ENCODE measurements at regions not wholly inside any gene's neighbourhood (a gene's known extent, or its start where the extent isn't known, plus 50 kb on each side); places are given as distances from the start of the nearest gene placed in this dataset.
"Not testable (repeated sequence)": the region's sequence is repeated elsewhere in the genome, so short reads cannot be mapped to it uniquely, and the experiment has no call there.

DNA sequence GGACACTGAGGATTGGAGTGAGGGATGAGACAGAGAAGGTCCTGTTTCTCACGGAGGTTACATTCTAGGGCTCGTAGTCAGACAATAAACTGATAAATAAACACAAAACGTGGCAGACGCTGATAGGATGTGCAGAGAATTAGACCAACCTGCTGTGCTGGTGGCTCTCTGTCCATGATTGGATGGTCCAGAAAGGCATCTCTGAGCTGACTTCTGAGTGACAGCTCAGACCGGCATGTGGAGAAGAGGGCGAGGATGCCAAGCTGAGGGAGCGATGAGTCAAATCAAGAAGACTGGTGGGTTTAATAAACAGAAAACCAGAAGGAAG, 132.3 kb upstream of the TAF11L2 start:
- no peak for DNase-seq (ENCODE audit: low read depth)

DNA sequence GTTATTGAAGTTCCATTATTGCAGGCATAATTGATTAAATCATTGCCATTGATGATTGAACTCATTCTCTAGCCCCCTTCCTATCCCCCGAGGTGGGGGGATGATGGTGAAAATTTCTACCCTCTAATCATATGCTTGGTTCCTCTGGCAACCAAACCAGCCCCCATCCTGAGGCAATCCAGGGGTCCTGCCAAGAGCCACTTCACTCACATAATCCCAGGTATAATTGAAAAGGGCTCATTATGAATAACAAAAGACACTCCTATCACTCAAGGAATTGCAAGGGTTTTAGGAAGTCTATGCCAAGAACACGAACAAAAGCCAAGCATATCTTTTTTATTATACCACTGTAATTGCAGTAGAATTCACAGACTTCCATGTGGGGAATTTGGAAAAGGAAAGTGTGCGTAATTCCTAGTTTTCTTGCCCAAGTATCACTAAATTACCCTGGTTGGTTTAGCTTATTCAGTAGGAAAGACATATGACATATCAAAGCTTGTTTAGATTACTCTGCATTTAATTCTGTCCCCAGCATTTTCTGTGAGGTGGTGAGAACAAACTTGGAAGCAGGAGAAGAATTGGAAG, 130.7 kb upstream of the TAF11L2 start:
- DNase-seq (ENCODE audit: low read depth): no peak

GRCh38 chr5:17370651-17371050, 127.4 kb upstream of the TAF11L2 start:
- no peak for DNase-seq (ENCODE audit: low read depth)

GRCh38 chr5:17373406-17373805, 124.6 kb upstream of the TAF11L2 start:
- DNase-seq (ENCODE audit: low read depth): no peak

DNA sequence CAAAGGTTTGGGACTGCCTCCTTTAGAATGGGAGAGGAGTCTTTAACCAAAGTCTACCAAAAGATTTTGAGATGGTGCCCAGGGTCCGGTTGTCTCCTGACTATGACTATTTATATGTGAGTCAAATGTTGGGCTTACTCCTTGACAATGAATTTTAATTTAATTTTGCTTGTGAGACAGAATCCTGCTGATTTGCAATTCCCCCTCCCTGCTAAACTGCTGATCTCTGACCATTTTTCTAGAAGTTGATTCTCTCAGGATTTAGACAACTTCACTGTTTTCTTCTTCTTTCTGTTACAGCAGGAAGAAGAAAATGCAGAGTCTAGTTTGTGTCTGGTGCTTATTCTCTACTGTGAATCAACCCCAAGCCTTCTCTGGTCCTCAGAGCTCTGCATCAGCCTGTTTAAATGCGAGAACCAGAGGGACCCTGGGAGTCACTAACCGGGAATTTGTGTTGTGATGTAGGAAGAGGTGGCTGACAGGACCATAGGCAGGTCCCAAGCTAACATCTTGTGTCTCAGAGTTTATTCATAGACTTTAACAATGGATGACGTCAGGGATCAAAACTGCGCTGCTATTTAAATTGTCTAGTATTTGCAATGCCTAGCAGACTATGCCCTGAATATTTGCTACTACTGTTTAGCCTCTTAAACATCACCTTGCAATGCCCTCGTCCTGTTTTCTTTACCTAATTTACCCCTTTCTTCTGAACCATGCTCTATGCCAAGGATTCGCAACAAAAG, 124.0 kb upstream of the TAF11L2 start:
- no peak for DNase-seq (ENCODE audit: low read depth)

DNA sequence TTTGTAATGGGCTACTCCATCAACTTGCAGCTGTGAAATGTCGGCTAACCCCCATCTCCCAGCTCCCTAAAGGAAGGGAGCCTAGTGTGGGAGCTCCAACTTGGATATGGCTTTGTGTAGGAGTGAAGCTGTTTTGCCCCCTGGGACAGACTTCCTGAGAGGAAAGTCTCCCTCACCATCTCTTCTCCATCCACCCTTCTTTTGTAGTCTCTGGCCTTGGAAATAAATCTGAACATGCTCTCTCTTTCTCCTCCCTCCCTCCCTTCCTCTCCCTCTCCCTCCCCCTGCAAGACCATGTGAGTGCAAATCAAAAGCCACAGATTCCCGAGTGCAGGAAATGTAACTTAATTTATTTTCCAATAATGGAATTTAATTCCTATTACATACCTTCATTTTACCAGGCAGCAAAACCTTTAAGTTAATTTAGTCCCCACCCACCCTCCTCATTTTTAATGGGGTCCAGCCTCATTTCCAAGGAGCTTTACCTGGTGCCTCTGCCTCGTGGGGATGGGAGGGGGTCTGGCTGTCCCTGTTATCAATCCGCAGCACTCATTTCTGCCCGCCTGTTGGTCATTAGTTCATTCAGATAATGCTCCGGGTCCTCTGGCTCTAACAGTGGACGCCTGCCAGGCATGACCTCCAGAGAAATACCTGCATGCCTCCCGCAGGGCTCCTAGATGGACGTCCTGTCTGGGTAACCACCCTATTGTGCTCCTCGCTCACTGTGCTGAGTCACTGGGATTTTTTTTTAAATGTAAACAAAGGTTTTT, 122.9 kb upstream of the TAF11L2 start:
- DNase-seq (ENCODE audit: low read depth): no peak

GRCh38 chr5:17375886-17376285, 122.1 kb upstream of the TAF11L2 start:
- DNase-seq (ENCODE audit: low read depth): not testable (repeated sequence)

DNA sequence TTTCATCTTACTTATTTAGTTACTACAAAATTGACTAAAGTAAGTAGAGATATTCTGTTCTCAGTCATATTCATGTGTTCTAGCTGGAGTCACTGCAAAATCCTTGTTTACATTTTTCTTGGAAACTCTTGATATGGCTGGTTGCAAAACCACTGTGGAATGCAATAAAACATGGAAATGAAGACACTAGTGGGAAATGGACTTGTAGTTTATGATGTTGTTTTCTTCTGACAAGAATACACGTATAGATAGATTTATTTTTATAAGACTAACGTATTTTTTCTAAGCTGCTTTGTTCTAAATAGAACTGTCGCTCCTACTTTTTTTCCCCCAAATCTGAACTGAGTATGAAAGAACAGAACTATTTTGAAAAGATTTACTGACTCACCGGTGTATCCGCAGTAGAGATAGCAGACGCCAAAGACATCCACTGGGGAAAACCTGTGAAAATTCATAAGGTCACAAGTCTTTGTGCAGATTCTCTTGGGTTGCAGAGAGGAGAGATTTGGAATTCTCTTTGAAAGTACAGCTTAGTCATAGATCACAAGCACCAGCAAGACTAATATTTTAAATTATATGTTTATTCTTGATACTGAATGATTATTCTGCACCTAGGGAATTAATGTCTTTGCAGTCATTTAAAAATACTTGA, 119.6 kb upstream of the TAF11L2 start:
- peak; percentile 23 for DNase-seq (ENCODE audit: low read depth)

DNA sequence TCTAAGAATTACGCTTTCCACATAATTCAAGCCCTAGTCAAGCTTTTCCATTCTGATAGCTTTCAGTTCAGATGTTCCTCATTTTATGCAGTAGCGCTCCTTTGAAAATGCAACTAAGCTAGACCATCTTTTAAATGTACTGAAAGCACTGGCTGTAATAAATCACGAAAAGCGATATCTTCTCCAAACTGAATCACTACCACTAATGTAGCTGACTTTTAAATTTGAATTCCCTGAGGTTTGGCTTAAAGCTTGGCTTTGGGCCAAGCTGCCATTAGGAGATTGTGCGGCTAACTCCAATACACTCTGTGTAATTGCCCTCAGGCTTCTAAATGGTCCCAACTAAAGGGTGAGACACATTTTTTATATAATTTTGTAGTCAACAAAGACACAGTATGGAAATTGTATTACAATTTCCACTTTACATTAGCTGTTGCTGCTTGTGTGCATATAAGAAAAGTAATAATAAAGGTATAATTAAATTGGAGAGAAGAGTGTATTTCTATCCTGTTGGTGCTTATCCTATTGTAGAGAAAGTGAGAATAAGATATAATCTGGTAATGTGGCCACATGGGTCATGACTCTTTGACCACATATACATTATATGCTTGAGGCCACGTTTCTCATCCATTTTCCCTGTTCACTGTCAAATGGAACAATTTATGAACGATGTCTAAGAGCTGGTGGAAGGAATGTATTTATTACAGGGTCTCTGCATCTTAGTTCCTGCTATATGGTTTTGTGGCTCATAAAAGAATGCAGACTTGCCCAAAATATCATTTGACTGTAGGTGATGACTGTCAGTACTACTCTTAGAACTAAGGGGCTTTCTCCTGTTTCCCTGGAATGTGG, 118.7 kb upstream of the TAF11L2 start:
- no peak for DNase-seq (ENCODE audit: low read depth)

DNA sequence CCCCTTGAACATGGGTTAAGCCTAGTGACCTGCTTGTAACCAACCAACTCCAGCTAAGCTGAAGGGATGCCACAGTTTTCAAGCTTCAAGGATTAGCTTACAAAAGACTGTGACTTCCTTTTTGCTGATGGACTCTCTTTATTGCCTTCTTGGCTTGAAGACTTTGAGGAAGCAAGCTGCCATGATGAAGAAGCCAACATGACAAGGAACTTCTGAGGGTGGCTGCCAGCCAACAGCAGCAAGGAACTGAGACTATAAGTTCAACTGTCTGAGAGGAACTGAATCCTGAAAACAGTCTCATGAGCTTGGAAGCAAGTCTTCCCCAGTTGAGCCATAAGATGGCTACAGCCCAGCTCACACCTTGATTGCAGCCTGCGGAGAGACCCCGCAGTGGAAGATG, 116.1 kb upstream of the TAF11L2 start:
- no peak for DNase-seq (ENCODE audit: low read depth)

GRCh38 chr5:17383526-17383925, 114.5 kb upstream of the TAF11L2 start:
- no peak for DNase-seq (ENCODE audit: low read depth)

DNA sequence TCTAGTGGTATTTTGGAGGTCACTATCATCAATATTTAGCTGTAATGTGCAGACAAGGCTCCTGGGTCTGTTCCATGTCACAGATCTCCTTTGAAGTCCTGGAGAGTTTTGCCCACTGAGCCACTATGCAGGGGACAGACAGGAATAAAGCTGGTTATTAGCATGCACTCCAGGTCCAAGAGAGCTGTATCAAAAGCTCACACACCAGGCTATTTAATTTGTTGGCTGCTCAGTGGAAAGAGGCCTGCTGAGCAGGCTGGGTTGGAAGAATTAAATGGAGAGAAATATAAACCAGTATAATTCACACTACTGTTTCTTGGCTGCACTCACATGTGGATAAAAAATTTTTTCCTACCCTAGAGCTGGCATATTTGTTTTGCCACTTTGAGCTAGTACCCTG, 113.8 kb upstream of the TAF11L2 start:
- DNase-seq (ENCODE audit: low read depth): no peak

DNA sequence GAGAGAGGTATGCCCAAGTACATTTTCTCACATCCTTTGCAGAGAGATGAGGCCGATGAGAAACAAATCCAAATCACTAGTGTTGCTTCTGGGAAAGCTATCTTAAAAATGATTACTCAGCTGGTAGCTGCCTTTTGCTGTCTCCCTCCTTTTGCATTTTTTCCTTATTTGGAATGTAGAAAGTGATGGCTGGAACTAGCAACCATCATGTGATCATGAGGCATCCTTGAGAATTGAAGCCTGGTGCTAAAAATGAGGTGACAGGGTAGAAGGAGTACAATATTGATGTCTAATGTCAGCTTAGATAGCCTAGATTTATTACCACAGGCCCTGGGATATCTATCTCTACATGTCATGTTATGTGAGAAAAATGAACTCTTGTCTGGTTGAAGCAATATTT, 109.3 kb upstream of the TAF11L2 start:
- DNase-seq (ENCODE audit: low read depth): no peak

- DNase-seq (ENCODE audit: low read depth): no peak
These were observed 103.9 kb upstream of the TAF11L2 start for GRCh38 chr5:17394086-17394485.

DNA sequence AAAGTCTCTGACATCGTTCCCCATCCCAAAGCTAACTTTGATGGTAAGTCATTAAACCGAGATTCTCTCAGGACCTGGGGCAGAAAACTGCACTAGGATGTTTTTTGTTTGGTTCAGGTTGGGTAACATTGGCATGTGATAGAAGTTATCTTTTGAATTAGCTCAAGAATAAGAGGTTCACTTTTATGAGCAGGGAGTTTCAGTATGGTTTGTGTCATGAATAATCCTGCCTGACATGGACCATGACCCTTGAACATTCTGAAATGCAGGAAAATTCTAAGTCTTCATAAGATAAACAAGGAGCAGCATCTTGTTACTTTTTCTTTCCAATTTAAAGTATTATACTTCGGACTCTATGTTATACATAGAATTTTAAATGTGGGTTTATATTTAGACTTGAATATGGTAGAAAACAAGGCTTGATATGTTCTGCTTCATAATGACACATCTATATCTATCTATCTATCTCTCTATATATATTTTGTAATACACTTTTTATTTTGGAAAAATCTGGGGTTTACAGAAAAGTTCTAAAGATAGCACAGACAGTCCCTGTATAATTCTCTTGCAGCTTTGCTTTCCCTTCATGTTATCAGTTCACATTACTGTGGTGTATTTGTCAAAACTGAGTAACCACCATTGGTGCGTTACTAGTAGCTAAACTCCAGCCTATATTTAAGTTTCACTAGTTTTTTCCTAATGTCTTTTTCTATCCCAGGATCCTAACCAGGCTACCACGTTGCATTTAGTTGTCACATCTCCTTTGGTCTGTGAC, 102.7 kb upstream of the TAF11L2 start:
- no peak for DNase-seq (ENCODE audit: low read depth)

DNA sequence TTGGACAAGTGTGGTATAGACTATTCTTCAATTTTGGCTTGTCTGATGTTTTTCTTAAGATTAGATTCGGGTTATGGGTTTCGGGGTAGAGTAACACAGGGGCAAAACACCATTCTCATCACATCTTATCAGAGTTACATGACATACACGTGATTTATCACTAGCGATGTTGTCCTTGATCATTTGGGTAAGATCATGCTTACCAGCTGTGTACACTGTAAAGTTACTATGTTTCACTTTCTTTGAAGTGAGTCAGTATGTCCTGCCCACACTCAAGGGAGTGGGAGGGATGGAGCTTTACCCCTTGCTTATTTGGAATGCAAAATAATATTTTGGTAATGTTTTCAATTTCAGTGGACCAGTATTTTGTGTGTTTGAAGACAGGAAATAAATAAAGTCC, 101.8 kb upstream of the TAF11L2 start:
- no peak for DNase-seq (ENCODE audit: low read depth)

DNA sequence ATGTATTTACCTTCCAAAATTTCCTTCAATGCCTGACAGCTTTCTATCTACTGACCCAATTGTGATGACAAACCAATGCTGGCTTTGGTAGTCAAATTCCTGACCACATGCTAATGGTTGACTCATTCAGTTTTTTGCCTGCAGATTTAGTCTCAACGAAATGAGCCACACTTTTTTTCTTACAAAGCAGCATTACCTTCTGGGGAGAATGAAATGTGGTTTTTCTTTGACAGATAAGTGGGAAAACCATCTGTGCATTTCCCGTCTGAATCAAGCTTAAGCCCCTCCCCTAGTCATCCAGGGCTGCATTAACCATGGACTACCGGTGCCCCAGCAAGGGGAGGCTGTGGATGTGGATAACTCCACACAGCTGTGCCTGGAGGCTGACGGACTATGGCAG, 99.6 kb upstream of the TAF11L2 start:
- no peak for DNase-seq (ENCODE audit: low read depth)

DNA sequence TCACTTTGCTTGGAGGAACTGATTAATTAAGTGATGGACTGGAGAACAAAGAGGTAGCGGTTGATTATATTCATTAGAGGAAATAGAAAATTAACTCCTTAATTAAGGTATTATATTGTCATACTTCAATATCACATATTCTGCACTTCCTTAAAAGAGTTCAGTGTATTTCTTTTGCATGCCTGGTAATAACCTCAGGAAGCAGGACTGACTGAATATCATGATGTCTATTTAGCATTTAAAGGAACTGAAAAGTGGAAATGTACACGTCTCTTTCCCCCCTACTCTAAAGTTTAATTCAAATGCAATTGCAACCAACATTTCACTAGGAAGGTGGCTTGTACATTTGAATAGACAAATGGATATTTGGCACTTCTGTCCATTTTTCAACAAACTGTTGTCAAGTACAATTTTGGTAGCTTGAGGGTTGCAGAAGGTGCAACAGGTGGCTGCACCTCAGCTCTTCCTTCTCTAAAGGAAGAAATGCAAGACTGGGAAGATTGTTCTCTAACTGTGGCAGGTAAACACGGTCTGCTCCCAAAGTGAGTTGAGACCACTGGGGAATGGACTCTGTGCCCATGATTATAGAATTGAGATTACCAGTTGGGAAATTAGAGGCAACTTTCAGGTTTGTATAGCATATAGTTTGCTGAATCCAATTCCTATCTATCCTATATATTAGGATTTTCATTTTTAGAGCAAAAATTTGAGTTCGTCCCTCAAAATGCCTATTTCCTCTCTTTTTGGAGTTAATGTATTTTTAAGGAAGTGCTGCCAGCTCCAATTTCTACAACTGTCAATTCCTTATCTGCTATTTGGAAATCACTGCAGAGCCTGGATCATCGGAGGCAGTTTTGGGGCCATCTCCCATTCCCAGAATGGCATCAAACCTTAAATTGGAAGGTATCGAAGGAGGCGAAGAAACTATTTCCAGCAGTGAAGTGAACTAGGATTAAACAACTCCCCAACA, 98.9 kb upstream of the TAF11L2 start:
- no peak for DNase-seq (ENCODE audit: low read depth)

GRCh38 chr5:17399931-17400330, 98.1 kb upstream of the TAF11L2 start:
- no peak for DNase-seq (ENCODE audit: low read depth)

Data from fibroblast of the conjunctiva (primary cell).